ENCODE measurements at regions not wholly inside any gene's neighbourhood (a gene's known extent, or its start where the extent isn't known, plus 50 kb on each side); places are given as distances from the start of the nearest gene placed in this dataset.

- H3K4me3 ChIP-seq (ENCODE audit: low read depth, low read length) = no peak overlapping the region
- no peaks in the 10 kb centered on the region for H3K36me3 ChIP-seq (ENCODE audit: control insufficient read depth in 2 of 2, insufficient read depth in 1 of 2, low read length in 2 of 2)
- H3K9me3 ChIP-seq (ENCODE audit: control insufficient read depth, insufficient read depth, low read depth, low read length) = no peaks in the 10 kb centered on the region
- TF ChIP-seq, protein P1, sequence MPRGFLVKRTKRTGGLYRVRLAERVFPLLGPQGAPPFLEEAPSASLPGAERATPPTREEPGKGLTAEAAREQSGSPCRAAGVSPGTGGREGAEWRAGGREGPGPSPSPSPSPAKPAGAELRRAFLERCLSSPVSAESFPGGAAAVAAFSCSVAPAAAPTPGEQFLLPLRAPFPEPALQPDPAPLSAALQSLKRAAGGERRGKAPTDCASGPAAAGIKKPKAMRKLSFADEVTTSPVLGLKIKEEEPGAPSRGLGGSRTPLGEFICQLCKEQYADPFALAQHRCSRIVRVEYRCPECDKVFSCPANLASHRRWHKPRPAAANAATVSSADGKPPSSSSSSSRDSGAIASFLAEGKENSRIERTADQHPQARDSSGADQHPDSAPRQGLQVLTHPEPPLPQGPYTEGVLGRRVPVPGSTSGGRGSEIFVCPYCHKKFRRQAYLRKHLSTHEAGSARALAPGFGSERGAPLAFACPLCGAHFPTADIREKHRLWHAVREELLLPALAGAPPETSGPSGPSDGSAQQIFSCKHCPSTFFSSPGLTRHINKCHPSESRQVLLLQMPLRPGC (tag by site-specific recombination; IDR thresholded peaks at IDR 0.05) = no peak
- TF ChIP-seq ZNF248 (tag by site-specific recombination; IDR thresholded peaks at IDR 0.05) (no peak), ZSCAN4 (tag by site-specific recombination; IDR thresholded peaks at IDR 0.05) (no peak), ZNF394 (tag by site-specific recombination; IDR thresholded peaks at IDR 0.05; ENCODE audit: borderline replicate concordance) (no peak), ZSCAN5A (tag by site-specific recombination; IDR thresholded peaks at IDR 0.05) (no peak)
- ChIA-PET CTCF (no interaction called here), POLR2A (no interaction called here)
- no peaks in the 10 kb centered on the region for H3K4me1 ChIP-seq (ENCODE audit: control insufficient read depth, insufficient read depth, low read length)
- no peak overlapping the region for H3K27ac ChIP-seq (ENCODE audit: extremely low read depth, low read depth, low read length)
Observed at GRCh38 chr12:88371416-88372183, 208.7 kb downstream of the KITLG start.

DNA sequence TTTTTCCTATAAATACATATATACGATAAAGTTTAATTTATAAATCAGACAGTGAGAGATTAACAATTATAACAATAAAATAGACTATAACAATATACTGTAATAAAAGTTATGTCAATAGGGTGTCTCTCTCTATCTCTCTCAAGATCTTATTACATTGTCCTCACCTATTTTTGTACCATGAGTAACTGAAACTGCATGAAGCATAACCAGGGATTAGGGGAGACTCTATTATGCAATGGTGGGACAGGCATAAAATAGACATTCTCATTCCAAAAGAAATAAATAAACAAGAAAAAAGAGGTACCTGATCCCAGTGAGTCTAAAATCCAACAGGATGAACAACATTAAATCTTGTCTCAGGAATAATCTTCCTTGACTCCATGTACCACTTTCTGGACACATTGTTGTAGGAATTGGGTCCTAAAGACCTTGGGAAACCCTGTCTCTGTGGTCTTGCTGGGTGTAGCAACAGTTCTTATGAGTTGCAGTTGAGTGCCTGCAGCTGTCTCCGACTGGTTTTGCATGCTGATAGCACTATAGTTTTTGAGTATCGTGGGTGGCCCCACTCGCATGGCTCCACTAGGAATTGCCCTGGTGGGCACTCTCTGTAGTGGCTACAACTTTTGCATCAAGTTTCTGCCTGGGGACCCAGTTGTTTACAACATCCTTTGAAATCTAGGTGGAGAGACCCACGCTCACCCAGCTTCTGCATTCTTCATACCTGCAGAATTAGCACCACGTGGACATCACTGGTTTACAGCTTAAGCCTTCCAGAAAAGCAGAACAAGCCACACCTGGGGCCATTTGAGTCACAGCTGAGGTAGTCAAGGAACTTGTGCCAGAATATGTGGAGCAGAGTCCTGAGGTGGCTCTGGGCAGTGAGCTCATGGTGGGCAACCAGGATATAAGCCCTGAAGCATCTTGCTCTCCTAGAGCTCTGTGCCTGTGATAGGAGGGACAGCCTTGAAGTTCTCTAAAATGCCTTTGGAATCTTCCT is 204.7 kb downstream of the KITLG start:
- Histone ChIP-seq H3K4me1 (ENCODE audit: control insufficient read depth, insufficient read depth, low read length) (no peaks in the 10 kb centered on the region), H3K9me3 (ENCODE audit: control insufficient read depth, insufficient read depth, low read depth, low read length) (no peaks in the 10 kb centered on the region), H3K36me3 (ENCODE audit: control insufficient read depth in 2 of 2, insufficient read depth in 1 of 2, low read length in 2 of 2) (no peaks in the 10 kb centered on the region), H3K4me3 (ENCODE audit: low read depth, low read length) (no peak overlapping the region), H3K27ac (ENCODE audit: extremely low read depth, low read depth, low read length) (no peak overlapping the region)
- ChIA-PET POLR2A (interaction anchor here (0.6 kb wide), 1 partner anchor 198 kb away, joined by 4 read pairs; no protein-coding TSS in a partner anchor), CTCF (no interaction called here)
- TF ChIP-seq ZSCAN4 (tag by site-specific recombination; IDR thresholded peaks at IDR 0.05) (no peak), ZNF266 (tag by site-specific recombination; IDR thresholded peaks at IDR 0.05; ENCODE audit: low read depth) (no peak), ZNF138 (tag by site-specific recombination; IDR thresholded peaks at IDR 0.05; ENCODE audit: borderline replicate concordance) (no peak), ZNF10 (tag by site-specific recombination; IDR thresholded peaks at IDR 0.05) (no peak), ZNF132 (tag by site-specific recombination; IDR thresholded peaks at IDR 0.05; ENCODE audit: borderline replicate concordance) (no peak), ZFP69B (tag by site-specific recombination; IDR thresholded peaks at IDR 0.05) (no peak), KLF8 (tag by site-specific recombination; IDR thresholded peaks at IDR 0.05) (no peak), ZNF639 (tag by site-specific recombination; IDR thresholded peaks at IDR 0.05) (no peak), OVOL3 (tag by site-specific recombination; IDR thresholded peaks at IDR 0.05) (no peak), ZNF211 (tag by site-specific recombination; IDR thresholded peaks at IDR 0.05; ENCODE audit: low read depth) (no peak)
- TF ChIP-seq, protein P2, sequence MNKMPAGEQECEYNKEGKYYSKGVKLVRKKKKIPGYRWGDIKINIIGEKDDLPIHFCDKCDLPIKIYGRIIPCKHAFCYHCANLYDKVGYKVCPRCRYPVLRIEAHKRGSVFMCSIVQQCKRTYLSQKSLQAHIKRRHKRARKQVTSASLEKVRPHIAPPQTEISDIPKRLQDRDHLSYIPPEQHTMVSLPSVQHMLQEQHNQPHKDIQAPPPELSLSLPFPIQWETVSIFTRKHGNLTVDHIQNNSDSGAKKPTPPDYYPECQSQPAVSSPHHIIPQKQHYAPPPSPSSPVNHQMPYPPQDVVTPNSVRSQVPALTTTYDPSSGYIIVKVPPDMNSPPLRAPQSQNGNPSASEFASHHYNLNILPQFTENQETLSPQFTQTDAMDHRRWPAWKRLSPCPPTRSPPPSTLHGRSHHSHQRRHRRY (tag by site-specific recombination; IDR thresholded peaks at IDR 0.05) = no peak
